HepG2 (cell line): ENCODE measurements at regions not wholly inside any gene's neighbourhood (a gene's known extent, or its start where the extent isn't known, plus 50 kb on each side); places are given as distances from the start of the nearest gene placed in this dataset.

Experiments
- ASH2L ChIP-seq: fragments of 300-600, 200-600 bp; sonication (generic); IDR thresholded peaks from 2 replicates; pipeline ENCODE4 v1.7.0; 2017; ENCODE audit warnings: low read depth, mild to moderate bottlenecking, moderate library complexity, mixed read lengths, low read length; ENCODE audit not compliant: insufficient read length
- CBFB ChIP-seq: sonication (generic); formaldehyde crosslinking; IDR thresholded peaks from 2 replicates; pipeline ENCODE4 v1.4.0; 2020; ENCODE audit warnings: missing genetic modification reagents
- CBX2 ChIP-seq, 2 experiments: fragments of 200-600 bp in 1 of 2; sonication (generic); formaldehyde crosslinking in 1 of 2; IDR thresholded peaks; 2 replicates each; pipeline versions ENCODE4 v1.7.0 to v1.8.1; 2018 to 2022; ENCODE audit warnings: low read depth in 2 of 2, low read length in 1 of 2, mild to moderate bottlenecking in 1 of 2, missing genetic modification reagents in 1 of 2
- CCAR2 ChIP-seq: fragments of 200-400 bp; formaldehyde crosslinking; optimal IDR thresholded peaks from 2 replicates; pipeline ENCODE3; 2018; ENCODE audit warnings: low read depth, mild to moderate bottlenecking, low read length, moderate library complexity
- EED ChIP-seq: sonication (generic); formaldehyde crosslinking; IDR thresholded peaks from 2 replicates; pipeline ENCODE4 v1.5.0; 2020; ENCODE audit warnings: mild to moderate bottlenecking, missing genetic modification reagents
- GABPB1 ChIP-seq: IDR thresholded peaks from 2 replicates; pipeline ENCODE4 v1.6.1; 2016; ENCODE audit warnings: mild to moderate bottlenecking, missing genetic modification reagents, moderate library complexity, missing compliant biosample characterization
- GPBP1L1 ChIP-seq: sonication (generic); formaldehyde crosslinking; IDR thresholded peaks from 2 replicates; pipeline ENCODE4 v1.5.0; 2020; ENCODE audit warnings: mild to moderate bottlenecking, missing genetic modification reagents
- HDAC6 ChIP-seq: fragments of 200-600 bp; sonication (generic); IDR thresholded peaks from 2 replicates; pipeline ENCODE4 v1.7.0; 2017; ENCODE audit warnings: mild to moderate bottlenecking, antibody characterized with exemption, low read length, low read depth
- KLF13 ChIP-seq: sonication (generic); formaldehyde crosslinking; IDR thresholded peaks from 2 replicates; pipeline ENCODE4 v1.4.0; 2020; ENCODE audit warnings: mild to moderate bottlenecking, missing genetic modification reagents
- RBFOX2 ChIP-seq: fragments of 200-400 bp; formaldehyde crosslinking; IDR thresholded peaks from 2 replicates; pipeline ENCODE4 v1.6.1; 2017; ENCODE audit warnings: low read depth, mild to moderate bottlenecking, low read length
- REST ChIP-seq, 2 experiments: IDR thresholded peaks; 2 replicates each; pipeline ENCODE4 v1.6.1; 2011 to 2012; ENCODE audit warnings: low read length in 2 of 2, borderline replicate concordance in 1 of 2, low read depth in 1 of 2, mild to moderate bottlenecking in 1 of 2, moderate library complexity in 1 of 2
- RFX5 ChIP-seq: IDR thresholded peaks from 2 replicates; pipeline ENCODE4 v1.6.1; 2011; ENCODE audit warnings: low read depth, low read length, improper control_type of control experiment
- ZBTB14 ChIP-seq: sonication (generic); formaldehyde crosslinking; IDR thresholded peaks from 2 replicates; pipeline ENCODE4 v1.4.0; 2020; ENCODE audit warnings: missing genetic modification reagents
- ZBTB4 ChIP-seq: sonication (generic); formaldehyde crosslinking; IDR thresholded peaks from 2 replicates; pipeline ENCODE4 v1.4.0; 2020; ENCODE audit warnings: missing genetic modification reagents, mild to moderate bottlenecking, borderline replicate concordance
- ZNF512 ChIP-seq: sonication (generic); formaldehyde crosslinking; IDR thresholded peaks from 2 replicates; pipeline ENCODE4 v1.4.0; 2020; ENCODE audit warnings: mild to moderate bottlenecking, missing genetic modification reagents
- ZNF644 ChIP-seq: IDR thresholded peaks from 2 replicates; pipeline ENCODE4 v1.6.1; 2016; ENCODE audit warnings: low read depth
- ZSCAN25 ChIP-seq: sonication (generic); formaldehyde crosslinking; IDR thresholded peaks from 2 replicates; pipeline ENCODE4 v1.8.0; 2022; ENCODE audit warnings: mild to moderate bottlenecking, missing genetic modification reagents

- no peak for TF ChIP-seq EED (CRISPR knock-in tag)
- TF ChIP-seq GPBP1L1 (CRISPR knock-in tag) = no peak
- TF ChIP-seq CCAR2 = no peak
- no peak for TF ChIP-seq ZBTB14
- TF ChIP-seq ZNF512 = no peak
- no peak for TF ChIP-seq CBFB (CRISPR knock-in tag)
- TF ChIP-seq HDAC6 = no peak
- no peak for TF ChIP-seq ZBTB4 (CRISPR knock-in tag)
- TF ChIP-seq RBFOX2 = no peak
- no peak for TF ChIP-seq CBX2 (IDR thresholded peaks at IDR 0.05; ENCODE audit: low read depth, low read length)
- TF ChIP-seq CBX2 (CRISPR knock-in tag; IDR thresholded peaks at IDR 0.05; ENCODE audit: low read depth) = no peak
- TF ChIP-seq REST (IDR thresholded peaks at IDR 0.05; ENCODE audit: borderline replicate concordance in 1 of 2, low read depth in 1 of 2, low read length in 2 of 2) = no peak
- no peak for TF ChIP-seq GABPB1 (CRISPR knock-in tag)
- TF ChIP-seq ZNF644 (CRISPR knock-in tag) = peak; percentile 57; the same call in 1 of the 2 replicates
- TF ChIP-seq KLF13 = no peak
- no peak for TF ChIP-seq ASH2L
- TF ChIP-seq RFX5 = no peak
- TF ChIP-seq ZSCAN25 (CRISPR knock-in tag) = no peak
Measured at GRCh38 chr5:110109667-110110066, 419.9 kb downstream of the MAN2A1 start (continued).
